Mesothelial cell of epicardium (in vitro differentiated cells): ENCODE measurements at regions not wholly inside any gene's neighbourhood (a gene's known extent, or its start where the extent isn't known, plus 50 kb on each side); places are given as distances from the start of the nearest gene placed in this dataset.

Experiments
- DNase-seq, 2 experiments: peaks; one replicate each; pipeline ENCODE4 v3.0.0; 2021; ENCODE audit warnings: low spot score in 2 of 2; ENCODE audit not compliant: unreplicated experiment in 2 of 2
- H3K27ac Mint-ChIP-seq: 2 replicates; pipeline ENCODE4 v1.8.0; 2021; ENCODE audit warnings: mixed read lengths
- H3K27me3 Mint-ChIP-seq: 2 replicates; pipeline ENCODE4 v1.8.0; 2021; ENCODE audit warnings: low read depth, mixed read lengths
- H3K36me3 Mint-ChIP-seq: 2 replicates; pipeline ENCODE4 v1.8.0; 2021; ENCODE audit warnings: mixed read lengths
- H3K4me1 Mint-ChIP-seq: 2 replicates; pipeline ENCODE4 v1.8.0; 2021; ENCODE audit warnings: mixed read lengths
- H3K4me3 Mint-ChIP-seq: 2 replicates; pipeline ENCODE4 v1.8.0; 2021; ENCODE audit warnings: mild to moderate bottlenecking, moderate library complexity, mixed read lengths
- H3K9me3 Mint-ChIP-seq: 2 replicates; pipeline ENCODE4 v1.8.0; 2021; ENCODE audit warnings: mixed read lengths
- CTCF ChIP-seq: fragments of 200-600 bp; sonication (generic); IDR thresholded peaks from one replicate; pipeline ENCODE4 v1.5.0; 2021; ENCODE audit warnings: antibody characterized with exemption; ENCODE audit not compliant: unreplicated experiment

GRCh38 chr6:137704802-137705159 is 162.3 kb upstream of the TNFAIP3 start:
- TF ChIP-seq CTCF: no peak
- H3K36me3 Mint-ChIP-seq: no peaks in the 10 kb centered on the region
- H3K9me3 Mint-ChIP-seq: no peaks in the 10 kb centered on the region
- H3K27me3 Mint-ChIP-seq: peaks cover 5% of the 10 kb centered on the region
- peaks cover 17% of the 10 kb centered on the region for H3K4me1 Mint-ChIP-seq
- peak overlapping the region; percentile 4 for H3K27ac Mint-ChIP-seq
- no peak overlapping the region for H3K4me3 Mint-ChIP-seq
- no peak for DNase-seq

DNA sequence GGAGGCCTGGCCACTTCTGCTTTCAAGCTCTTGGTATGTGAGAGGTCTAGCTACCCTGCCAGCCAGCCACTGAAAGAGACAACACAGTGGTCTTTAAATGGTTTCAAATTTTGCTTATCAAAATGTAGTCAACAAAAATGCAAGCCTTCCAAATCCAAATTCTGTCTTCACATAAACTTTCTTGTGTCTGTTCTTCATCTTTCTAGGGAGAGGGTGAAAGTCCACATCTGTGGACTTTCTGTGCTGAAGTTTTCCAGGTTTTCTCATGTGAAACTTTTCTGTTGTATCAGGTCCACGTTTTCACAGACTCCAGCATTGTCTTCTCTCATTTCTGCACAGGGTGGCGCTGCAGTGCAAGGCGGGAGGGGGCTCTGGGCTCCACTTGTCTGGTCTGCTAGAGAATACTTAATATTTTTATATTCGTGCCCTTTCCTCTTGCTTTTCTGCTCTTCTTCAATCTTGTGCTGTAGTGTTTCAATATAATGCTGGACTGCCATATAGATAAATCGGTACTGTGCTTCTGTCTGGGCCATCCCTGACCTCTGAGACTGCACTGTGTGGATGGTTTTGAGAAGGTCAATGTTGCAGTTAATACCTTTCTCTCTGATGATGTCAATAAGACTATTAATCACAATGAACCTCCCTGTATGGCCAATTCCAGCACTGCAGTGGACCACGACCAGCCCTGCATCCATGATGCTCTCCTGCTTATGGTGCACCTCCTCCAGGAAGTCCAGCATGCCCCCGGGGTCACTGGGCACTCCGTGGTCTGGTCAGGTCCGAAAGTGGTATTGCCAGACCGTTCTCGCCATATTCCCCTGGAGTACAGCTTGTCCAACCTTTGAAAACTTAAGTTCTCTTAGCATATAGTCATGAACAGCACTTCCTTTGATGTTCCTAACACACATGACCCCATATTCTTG is 161.6 kb upstream of the TNFAIP3 start:
- H3K4me1 Mint-ChIP-seq: peaks cover 17% of the 10 kb centered on the region
- peak; percentile 39 to 84 for DNase-seq
- H3K36me3 Mint-ChIP-seq: no peaks in the 10 kb centered on the region
- H3K27ac Mint-ChIP-seq: peak overlapping the region; percentile 4
- peaks cover 5% of the 10 kb centered on the region for H3K27me3 Mint-ChIP-seq
- peak; percentile 70 for TF ChIP-seq CTCF
- no peaks in the 10 kb centered on the region for H3K9me3 Mint-ChIP-seq
- H3K4me3 Mint-ChIP-seq: no peak overlapping the region

- Mint-ChIP-seq H3K9me3 (no peaks in the 10 kb centered on the region), H3K27me3 (peaks cover 5% of the 10 kb centered on the region), H3K27ac (no peak overlapping the region), H3K4me1 (peaks cover 11% of the 10 kb centered on the region), H3K4me3 (no peak overlapping the region), H3K36me3 (no peaks in the 10 kb centered on the region)
- DNase-seq: no peak
- no peak for TF ChIP-seq CTCF
Observed at GRCh38 chr6:137706083-137706750, 160.8 kb upstream of the TNFAIP3 start.

DNA sequence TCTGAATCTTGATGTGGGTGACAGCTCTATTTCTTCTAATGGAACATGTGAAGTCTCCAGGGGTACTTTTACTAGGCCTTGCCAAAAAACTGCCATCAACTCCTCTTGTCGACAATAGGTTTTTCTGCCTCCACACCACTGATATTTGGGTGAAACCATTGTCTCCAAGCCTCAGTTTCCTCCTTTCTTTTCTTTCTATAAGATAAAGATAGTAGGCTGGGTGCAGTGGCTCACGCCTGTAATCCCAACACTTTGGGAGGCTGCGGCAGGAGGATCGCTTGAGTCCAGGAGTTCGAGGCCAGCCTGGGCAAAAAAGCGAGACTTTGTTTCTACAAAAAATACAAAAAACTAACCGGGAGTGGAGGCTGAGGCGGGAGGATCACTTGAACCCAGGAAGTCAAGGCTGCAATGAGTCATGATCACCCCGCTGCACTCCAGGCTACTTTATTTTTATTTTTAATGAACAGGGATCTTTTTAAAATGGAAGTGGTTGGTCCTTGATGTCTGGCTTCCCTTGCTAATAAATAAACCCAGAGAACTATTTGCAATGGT is 159.9 kb upstream of the TNFAIP3 start:
- DNase-seq: no peak
- peaks cover 5% of the 10 kb centered on the region for H3K27me3 Mint-ChIP-seq
- no peaks in the 10 kb centered on the region for H3K36me3 Mint-ChIP-seq
- no peak overlapping the region for H3K4me3 Mint-ChIP-seq
- H3K4me1 Mint-ChIP-seq: peaks cover 11% of the 10 kb centered on the region
- no peaks in the 10 kb centered on the region for H3K9me3 Mint-ChIP-seq
- no peak overlapping the region for H3K27ac Mint-ChIP-seq
- TF ChIP-seq CTCF: no peak

DNA sequence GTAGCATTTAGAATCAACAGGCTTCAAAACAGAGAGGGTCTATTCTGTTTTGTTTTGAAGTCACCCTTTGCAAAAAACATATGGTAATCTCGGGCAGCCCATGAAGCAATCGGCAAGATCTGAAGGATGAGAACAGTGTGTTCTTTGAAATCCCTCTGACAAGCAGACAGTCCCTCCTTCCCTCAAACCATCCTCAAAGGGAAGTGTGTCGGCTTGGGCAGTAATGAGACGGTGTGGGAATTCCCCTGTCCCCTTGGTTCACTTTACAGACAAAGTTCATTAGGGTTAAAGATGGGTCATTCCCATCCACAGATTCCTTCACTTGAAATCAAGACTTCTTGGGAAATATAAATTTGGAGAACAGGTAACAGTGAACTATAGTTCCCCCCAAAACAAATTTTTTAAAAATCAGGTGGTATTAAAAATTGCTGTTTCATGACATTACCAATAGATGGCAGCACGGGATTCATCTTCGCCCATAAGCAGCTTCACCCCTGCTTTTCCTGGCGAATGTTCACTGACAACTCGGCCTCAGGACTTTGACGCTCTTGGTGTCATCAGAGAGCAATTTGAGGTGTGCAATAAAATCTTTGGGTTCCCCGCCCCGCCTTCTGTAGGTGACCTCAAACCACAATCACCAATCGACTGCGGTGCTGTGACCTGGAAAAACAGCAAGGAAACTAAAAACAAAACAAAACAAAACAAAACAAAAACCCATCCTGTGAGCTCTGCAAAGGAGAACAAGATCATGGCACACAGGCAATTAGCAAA is 159.3 kb upstream of the TNFAIP3 start:
- TF ChIP-seq CTCF: peak; percentile 82
- H3K4me3 Mint-ChIP-seq: peak overlapping the region; percentile 48
- H3K9me3 Mint-ChIP-seq: no peaks in the 10 kb centered on the region
- H3K4me1 Mint-ChIP-seq: peaks cover 11% of the 10 kb centered on the region
- H3K27ac Mint-ChIP-seq: peak overlapping the region; percentile 81
- H3K36me3 Mint-ChIP-seq: no peaks in the 10 kb centered on the region
- no peak for DNase-seq
- peaks cover 5% of the 10 kb centered on the region for H3K27me3 Mint-ChIP-seq
